ENCODE measurements at regions not wholly inside any gene's neighbourhood (a gene's known extent, or its start where the extent isn't known, plus 50 kb on each side); places are given as distances from the start of the nearest gene placed in this dataset.

DNA sequence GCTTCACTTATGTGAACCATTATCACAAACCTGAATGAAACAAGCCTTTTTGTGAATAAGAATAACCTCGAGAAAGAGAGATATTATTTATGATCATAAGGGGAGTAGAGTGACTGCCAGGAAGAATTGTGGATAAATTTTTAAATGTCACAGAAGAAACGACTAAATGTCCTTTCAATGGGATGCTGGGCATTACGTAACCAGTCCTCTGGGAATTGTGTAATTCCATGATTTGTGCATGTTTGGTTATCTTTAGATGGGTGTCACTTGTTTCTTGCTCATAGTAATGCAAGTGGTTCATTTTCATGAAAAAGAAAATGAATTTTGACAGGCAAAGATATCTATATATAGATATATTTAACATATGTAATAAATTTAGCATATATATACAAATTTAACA, 379.5 kb upstream of the AGTR1 start:
- TF ChIP-seq, protein P1, sequence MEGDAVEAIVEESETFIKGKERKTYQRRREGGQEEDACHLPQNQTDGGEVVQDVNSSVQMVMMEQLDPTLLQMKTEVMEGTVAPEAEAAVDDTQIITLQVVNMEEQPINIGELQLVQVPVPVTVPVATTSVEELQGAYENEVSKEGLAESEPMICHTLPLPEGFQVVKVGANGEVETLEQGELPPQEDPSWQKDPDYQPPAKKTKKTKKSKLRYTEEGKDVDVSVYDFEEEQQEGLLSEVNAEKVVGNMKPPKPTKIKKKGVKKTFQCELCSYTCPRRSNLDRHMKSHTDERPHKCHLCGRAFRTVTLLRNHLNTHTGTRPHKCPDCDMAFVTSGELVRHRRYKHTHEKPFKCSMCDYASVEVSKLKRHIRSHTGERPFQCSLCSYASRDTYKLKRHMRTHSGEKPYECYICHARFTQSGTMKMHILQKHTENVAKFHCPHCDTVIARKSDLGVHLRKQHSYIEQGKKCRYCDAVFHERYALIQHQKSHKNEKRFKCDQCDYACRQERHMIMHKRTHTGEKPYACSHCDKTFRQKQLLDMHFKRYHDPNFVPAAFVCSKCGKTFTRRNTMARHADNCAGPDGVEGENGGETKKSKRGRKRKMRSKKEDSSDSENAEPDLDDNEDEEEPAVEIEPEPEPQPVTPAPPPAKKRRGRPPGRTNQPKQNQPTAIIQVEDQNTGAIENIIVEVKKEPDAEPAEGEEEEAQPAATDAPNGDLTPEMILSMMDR (IDR thresholded peaks at IDR 0.05; ENCODE audit: insufficient read depth, low read depth, low read length, missing control alignments): no peak
- no peak for DNase-seq (ENCODE audit: low read depth)
- H3K4me3 ChIP-seq (ENCODE audit: low read depth, low read length): no peak overlapping the region

DNA sequence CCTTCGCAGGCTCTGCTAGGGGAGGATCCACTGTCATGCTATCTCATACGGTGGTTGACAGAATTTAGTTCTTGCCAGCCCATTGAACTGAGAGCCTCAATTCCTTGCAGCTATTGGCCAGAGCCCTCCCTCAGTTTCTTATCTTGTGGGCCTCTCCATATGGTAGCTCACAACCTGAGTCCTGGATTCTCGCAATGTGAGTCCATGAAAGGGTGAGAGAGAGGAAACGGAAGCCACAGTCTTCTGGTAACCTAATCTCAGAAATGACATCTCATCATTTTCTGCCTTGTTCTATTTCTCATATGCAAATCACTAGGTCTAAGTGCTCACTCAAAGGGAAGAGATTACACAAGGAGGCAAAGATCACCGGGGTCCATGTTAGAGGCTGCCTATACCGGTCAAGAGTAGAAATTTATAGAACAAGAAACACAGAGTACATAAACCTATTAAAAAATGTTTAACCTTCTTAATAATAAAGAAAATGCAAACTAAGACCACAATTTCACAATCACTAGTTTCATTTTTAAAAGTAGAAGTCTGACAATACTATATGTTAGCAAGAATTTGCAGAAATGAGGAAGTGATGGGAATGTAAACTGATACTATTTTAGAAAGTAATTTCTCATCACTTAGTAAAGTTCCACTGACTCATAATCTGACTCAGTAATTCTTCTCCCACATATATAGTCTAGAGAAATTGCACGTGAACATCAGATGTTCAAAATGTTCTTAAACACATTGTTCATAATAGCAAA, 378.4 kb upstream of the AGTR1 start:
- H3K4me3 ChIP-seq (ENCODE audit: low read depth, low read length): peak overlapping the region; percentile 33
- DNase-seq (ENCODE audit: low read depth): peak; percentile 85
- TF ChIP-seq, protein P1 (IDR thresholded peaks at IDR 0.05; ENCODE audit: insufficient read depth, low read depth, low read length, missing control alignments): no peak

DNA sequence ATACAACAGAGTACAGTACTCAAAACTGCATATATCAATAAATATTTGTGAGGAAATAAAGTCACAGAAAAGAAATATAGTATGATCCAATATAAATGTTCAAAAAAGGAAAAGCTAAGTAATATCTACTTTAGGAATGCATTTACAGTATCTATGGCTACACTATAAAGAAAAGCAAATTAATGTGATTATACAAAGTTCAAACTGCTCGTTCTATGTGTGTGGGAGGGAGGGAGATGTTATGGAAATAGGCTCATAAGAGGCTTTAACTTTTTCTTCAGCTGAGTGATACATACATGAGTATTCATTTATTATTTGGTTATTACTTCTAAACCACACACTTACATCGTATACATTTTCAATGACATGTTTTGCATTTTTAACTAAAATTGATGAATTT, 377.7 kb upstream of the AGTR1 start:
- no peak for DNase-seq (ENCODE audit: low read depth)
- TF ChIP-seq, protein P1 (IDR thresholded peaks at IDR 0.05; ENCODE audit: insufficient read depth, low read depth, low read length, missing control alignments): no peak
- H3K4me3 ChIP-seq (ENCODE audit: low read depth, low read length): peak overlapping the region; percentile 33; the same call in 1 of the 2 replicates

DNA sequence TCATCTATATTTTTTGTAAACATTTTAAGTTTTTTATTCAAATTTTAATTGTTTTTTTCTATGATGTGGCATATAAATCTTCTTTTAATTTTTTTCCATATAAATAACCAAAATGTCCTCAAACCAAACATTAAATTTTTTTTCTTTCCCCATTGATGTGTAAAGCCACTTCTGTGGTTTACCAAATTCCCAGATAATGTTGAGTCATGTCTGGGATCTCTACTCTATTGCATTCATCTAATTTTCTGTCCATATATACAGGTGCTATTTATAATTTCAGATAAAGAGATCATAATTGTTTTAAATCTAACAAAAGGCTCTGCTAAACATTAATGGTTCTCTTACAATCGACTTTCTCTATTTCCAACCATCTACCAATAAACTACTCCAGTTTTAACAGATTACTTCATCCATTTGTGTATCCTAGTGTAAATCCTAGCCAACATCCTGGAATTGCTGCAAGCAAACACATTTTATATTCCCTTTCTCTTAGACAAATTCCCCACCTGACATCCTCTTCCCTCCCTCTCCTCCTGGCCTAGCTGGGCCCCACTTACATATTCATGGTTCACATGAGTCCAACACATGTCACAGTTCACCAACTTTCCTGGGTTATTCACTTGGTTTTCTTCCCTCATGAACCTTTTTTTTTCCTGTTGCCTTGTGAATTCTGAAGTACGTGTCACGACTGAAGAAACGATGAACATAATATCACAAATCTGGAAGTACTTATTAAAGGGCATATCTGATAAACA, 368.0 kb upstream of the AGTR1 start:
- H3K4me3 ChIP-seq (ENCODE audit: low read depth, low read length): no peak overlapping the region
- TF ChIP-seq, protein P1 (IDR thresholded peaks at IDR 0.05; ENCODE audit: insufficient read depth, low read depth, low read length, missing control alignments): no peak
- DNase-seq (ENCODE audit: low read depth): no peak

DNA sequence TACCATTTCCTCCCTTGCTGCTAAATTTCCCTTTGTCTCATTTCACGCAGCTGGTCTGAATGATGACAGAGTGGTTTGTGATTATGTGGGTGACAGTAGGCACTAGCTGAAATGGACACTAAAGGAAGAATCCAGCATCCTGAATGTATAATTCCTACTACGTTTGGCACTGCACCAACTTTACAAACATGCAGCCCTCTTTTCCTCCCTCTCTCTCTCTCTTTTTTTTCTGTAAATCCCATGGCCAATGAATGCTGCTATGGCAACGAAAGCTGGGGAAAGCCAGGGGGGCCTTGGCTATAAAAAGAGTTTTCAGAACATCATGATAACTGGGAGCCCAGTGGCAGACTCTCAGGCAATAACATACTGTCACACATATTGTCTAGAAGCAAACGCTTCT, 367.2 kb upstream of the AGTR1 start:
- TF ChIP-seq, protein P1 (IDR thresholded peaks at IDR 0.05; ENCODE audit: insufficient read depth, low read depth, low read length, missing control alignments): no peak
- no peak for DNase-seq (ENCODE audit: low read depth)

DNA sequence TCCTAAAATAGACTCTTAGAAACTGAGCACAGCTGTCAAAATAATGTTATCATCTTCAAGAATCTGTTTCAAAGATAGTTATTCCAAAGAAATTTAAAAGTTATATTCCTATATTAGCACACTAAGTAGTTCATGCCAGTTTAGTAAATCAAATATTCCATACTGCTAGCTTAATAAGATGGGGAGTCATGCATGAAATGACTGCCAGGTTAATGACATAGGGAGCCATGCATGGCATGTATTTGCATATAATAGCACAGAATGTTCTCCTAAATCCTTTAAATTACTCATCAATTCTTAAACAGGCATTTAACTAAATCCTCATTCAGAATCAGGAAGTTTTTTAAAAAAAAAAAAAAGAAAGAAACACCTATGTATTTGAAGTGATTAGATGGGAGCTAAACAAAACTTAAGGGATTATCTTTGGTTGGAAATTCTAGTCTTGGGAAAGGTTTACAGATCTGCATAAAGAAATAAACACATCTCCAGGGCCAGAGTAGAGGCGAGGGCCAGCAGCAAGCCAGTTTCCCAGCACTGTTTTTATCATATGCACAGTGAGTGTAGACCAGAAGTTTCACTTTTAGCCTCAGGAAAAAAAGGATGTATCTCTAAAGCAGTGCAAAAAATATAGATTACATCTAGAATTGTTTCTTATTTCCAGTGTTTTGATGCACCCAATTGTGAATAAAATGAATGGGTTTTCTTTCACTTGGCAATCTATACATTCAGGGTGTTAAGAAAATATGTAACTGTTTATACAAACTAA, 366.4 kb upstream of the AGTR1 start:
- no peak overlapping the region for H3K4me3 ChIP-seq (ENCODE audit: low read depth, low read length)
- no peak for DNase-seq (ENCODE audit: low read depth)
- TF ChIP-seq, protein P1 (IDR thresholded peaks at IDR 0.05; ENCODE audit: insufficient read depth, low read depth, low read length, missing control alignments): no peak

More for the DNA sequence above, 367.2 kb upstream of the AGTR1 start:
- no peak overlapping the region for H3K4me3 ChIP-seq (ENCODE audit: low read depth, low read length)

Measured in GM12865 (cell line).